HG03097 (cell line): ENCODE measurements at regions not wholly inside any gene's neighbourhood (a gene's known extent, or its start where the extent isn't known, plus 50 kb on each side); places are given as distances from the start of the nearest gene placed in this dataset.

Source experiments
- ATAC-seq: cut with Tn5 transposase; IDR thresholded peaks from one replicate; pipeline ENCODE4 v1.9.1; 2021; ENCODE audit not compliant: unreplicated experiment, low FRiP score

- no peak for ATAC-seq
These were observed 70.0 kb upstream of the SHISA3 start for GRCh38 chr4:42327323-42327722.

GRCh38 chr4:42328978-42329377 lies 68.3 kb upstream of the SHISA3 start:
- no peak for ATAC-seq

GRCh38 chr4:42329421-42329820 lies 67.9 kb upstream of the SHISA3 start:
- no peak for ATAC-seq

DNA sequence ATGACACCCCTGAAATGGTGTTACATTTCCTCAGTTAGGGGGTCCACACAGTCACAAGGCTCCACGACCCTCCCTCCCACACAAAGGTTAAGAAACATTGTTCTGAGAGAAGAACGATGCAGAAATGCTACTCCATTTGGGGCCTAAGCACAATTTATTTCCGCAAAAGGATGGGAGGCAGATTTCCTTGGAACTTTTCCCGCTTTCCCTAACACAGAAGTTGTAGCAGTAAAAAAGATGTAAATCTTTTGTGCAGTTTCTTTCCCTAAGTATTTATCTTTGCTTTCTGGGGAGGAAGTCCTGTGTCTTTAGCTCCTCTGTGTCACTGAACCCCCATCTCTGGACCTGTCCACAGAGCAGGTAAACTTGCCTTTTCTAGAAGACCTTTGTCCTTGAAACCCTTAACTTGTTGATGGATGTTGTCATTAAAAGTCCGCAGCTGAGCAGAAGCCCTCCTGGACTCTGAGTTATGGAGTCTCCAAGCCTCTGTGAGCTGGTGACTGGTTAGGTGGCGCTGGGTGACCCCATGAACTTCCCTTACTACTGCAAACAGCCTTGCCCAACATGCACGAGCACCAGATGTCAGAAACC lies 67.2 kb upstream of the SHISA3 start:
- ATAC-seq: no peak

GRCh38 chr4:42331040-42331439 lies 66.2 kb upstream of the SHISA3 start:
- ATAC-seq: no peak

DNA sequence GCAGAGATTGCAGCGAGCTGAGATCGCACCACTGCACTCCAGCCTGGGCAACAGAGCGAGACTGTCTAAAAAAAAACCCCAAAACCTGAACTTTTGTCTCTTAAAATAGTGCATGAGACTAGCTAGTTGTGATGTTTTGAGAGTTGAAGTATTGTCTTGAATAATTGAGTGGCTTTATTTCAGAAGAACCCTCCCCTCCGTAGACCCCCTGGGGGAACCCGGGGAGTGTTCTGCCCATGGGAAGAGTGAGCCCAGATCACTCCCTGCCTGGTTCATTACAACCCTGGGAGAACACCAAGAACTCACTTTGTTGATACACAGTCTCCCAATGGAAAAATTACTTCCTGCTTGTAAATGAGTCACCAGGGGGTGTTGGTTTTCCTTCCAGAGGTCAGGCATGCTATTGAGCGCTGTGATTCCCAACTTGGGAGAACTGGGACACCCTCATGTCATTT lies 65.3 kb upstream of the SHISA3 start:
- no peak for ATAC-seq

DNA sequence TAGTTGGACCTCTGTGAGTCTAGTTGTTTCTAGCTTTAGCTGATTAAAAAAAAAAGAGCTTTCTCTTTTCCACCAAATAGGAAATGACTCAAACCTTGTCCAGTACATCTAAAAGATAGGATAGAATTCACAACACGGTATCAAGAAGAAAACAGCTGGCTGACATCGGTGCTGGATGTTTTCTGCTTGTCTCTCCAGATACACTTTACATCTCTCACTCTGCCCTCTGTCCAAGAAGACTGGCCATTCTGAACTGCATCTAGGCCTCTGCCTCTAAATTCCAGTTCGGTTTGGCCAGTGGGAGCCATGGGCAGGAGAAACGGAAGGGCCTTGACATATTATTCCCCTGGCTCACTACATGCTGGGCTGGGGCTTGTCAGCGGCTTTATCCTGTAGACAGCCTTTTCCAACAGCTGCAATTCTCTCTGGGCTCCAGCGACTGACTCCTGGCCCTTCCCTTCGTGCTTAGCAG lies 57.3 kb upstream of the SHISA3 start:
- no peak for ATAC-seq

- ATAC-seq: no peak
These were observed 55.7 kb upstream of the SHISA3 start for GRCh38 chr4:42341518-42342026.

- no peak for ATAC-seq
These were observed 54.8 kb upstream of the SHISA3 start for GRCh38 chr4:42342459-42342858.

DNA sequence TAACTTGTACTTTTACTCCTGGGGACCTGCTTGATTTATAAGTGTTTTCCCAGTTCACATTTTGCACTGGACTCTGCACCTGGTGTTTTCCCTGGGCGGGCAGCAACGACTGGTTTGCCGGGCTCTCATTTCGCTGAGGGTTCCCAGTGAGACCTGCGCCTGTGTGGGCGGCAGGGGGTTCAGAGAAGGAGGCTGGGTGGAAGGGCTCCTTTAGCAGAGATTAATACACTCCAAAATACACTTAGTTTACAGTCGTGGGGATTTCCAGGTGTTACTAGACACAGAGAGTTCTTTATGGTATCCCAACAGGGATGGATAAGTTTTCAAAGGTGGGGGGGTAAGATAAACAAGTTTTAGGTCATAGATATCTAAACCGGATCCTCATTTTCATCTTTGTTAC lies 53.0 kb upstream of the SHISA3 start:
- no peak for ATAC-seq

DNA sequence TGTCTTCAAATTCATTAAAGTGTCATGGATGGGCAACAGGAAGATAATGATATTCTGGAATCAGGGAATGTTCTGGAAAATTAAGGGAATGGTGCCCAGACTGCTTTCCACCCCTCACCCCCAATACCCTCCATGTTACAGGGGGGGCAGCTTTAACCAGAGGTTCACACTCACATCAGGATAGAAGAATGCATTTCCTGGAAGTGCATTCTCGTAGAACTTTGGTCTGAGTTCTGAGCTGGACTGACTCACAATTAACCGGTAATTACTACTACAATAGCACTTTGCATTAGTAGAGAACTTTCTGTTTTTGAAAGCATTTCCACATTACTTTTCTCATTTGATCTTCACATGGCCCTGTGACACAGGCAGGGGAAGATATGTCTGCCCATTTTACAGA lies 52.5 kb upstream of the SHISA3 start:
- no peak for ATAC-seq

DNA sequence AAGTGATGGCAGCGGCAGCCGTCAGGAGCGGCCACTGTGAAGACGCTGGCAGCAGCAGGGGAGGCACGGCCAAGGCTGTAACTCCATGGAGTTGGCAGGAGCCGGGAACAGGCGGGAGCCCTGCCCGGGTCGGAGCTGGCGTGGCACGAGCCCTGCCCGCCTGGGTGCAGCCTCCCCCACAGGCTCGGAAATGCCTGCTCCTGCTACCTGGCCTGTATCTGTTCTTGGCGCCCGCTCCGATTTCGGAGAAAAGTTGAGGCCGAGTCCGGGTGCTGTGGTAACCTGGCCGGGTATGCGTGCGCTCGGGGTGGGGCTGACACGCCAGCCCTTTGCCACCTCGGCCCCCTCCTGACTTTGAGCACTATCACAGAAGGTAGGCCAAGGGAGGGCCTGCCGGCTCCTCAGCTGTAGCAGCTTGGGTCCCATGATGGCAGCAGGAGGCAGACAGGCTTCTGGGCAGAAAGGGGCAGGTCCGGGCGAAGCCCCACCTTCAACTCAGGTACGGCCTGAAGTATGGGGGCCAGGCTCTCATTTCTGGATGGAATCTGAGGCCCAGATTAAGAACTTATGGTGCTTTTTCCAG lies 51.2 kb upstream of the SHISA3 start:
- ATAC-seq: no peak

DNA sequence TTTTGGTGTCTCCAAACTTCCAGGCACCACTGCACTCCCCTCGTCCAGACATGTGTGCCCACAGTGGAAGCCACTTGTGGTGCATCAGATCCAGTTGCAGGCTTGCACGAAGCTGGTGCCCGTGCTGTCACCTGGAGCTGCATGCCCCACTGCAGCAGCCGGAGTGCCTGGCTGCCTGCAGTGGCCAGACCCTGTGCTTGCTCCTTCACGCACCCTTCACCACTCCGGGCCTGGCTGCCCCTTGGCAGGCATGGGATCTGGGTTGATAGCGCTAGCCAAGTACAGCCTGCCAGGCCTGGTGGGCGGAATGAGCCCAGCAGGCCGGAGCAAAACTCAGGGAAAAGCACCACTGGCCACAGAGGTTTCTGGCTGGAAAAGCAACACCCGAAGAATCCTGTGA lies 50.2 kb upstream of the SHISA3 start:
- no peak for ATAC-seq
